GM23338 (cell line): ENCODE measurements at regions not wholly inside any gene's neighbourhood (a gene's known extent, or its start where the extent isn't known, plus 50 kb on each side); places are given as distances from the start of the nearest gene placed in this dataset.

ENCODE experiments used
- CREB1 ChIP-seq: fragments of 250-450 bp; sonication (Bioruptor Pico); IDR thresholded peaks from 2 replicates; pipeline ENCODE4 v1.5.0; 2020; ENCODE audit warnings: low read depth, mild to moderate bottlenecking, moderate library complexity
- EZH2 ChIP-seq: fragments of 200-600 bp; sonication (generic); IDR thresholded peaks from one replicate; pipeline ENCODE4 v1.8.0; 2017; ENCODE audit warnings: antibody characterized with exemption, mild to moderate bottlenecking, low read depth; ENCODE audit not compliant: unreplicated experiment
- JUNB ChIP-seq: IDR thresholded peaks from one replicate; pipeline ENCODE4 v1.6.1; 2016; ENCODE audit warnings: antibody characterized with exemption; ENCODE audit not compliant: unreplicated experiment
- NANOG ChIP-seq: IDR thresholded peaks from 2 replicates; pipeline ENCODE4 v1.6.1; 2016; ENCODE audit warnings: antibody characterized with exemption, borderline replicate concordance
- POLR2AphosphoS5 ChIP-seq: IDR thresholded peaks from 2 replicates; pipeline ENCODE4 v1.6.1; 2016; ENCODE audit warnings: antibody characterized with exemption, low read depth
- TF ChIP-seq, protein P1 (sequence below): fragments of 250-450 bp; sonication (Bioruptor Pico); IDR thresholded peaks from 2 replicates; pipeline ENCODE4 v1.5.0; 2020; ENCODE audit warnings: mild to moderate bottlenecking, moderate library complexity
- TF ChIP-seq, protein P2 (sequence below): IDR thresholded peaks from 2 replicates; pipeline ENCODE4 v1.6.1; 2016; ENCODE audit warnings: antibody characterized with exemption
- TF ChIP-seq, protein P3 (sequence below), 2 experiments: fragments of 200-600 bp in 1 of 2; sonication (generic) in 1 of 2; conservative IDR thresholded peaks; 2 replicates each; pipeline versions ENCODE4 v1.5.1 to v1.6.1; 2016 to 2017; ENCODE audit warnings: antibody characterized with exemption in 2 of 2, low read depth in 2 of 2, mild to moderate bottlenecking in 2 of 2, moderate library complexity in 1 of 2
- TF ChIP-seq, protein P4 (sequence below): IDR thresholded peaks from one replicate; pipeline ENCODE4 v1.6.1; 2018; ENCODE audit warnings: antibody characterized with exemption; ENCODE audit not compliant: unreplicated experiment

DNA sequence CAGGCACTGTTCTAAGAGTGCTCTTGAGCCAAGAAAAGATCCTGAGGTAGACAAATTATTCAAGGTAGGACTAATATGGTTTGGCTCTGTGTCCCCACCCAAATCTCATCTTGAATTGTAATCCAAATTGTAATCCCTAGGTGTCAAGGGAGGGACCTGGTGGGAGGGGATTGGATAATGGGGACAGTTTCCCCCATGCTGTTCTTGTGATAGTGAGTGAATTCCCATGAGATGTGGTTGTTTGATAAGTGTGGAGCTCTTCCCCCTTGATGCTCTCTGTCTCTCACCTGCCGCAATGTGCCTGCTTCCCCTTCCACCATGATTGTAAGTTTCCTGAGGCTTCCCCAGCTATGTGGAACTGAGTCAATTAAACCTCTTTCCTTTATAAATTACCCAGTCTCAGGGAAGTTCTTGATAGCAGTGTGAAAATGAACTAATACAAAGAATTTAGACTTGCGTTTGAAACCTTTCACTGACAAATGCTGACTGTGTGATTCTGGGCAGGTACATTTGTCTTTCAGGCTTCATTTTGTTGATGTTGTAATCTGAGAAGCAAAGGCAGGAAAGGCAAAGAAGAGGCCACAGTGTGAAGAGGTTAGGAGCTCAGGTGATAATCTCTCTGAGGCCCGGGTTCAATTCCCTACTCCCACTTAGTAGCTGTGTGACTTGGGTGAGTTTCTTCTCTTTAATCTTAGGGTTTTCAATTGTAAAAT, 115.8 kb upstream of the PAX6 start (continued):
- TF ChIP-seq, protein P1, sequence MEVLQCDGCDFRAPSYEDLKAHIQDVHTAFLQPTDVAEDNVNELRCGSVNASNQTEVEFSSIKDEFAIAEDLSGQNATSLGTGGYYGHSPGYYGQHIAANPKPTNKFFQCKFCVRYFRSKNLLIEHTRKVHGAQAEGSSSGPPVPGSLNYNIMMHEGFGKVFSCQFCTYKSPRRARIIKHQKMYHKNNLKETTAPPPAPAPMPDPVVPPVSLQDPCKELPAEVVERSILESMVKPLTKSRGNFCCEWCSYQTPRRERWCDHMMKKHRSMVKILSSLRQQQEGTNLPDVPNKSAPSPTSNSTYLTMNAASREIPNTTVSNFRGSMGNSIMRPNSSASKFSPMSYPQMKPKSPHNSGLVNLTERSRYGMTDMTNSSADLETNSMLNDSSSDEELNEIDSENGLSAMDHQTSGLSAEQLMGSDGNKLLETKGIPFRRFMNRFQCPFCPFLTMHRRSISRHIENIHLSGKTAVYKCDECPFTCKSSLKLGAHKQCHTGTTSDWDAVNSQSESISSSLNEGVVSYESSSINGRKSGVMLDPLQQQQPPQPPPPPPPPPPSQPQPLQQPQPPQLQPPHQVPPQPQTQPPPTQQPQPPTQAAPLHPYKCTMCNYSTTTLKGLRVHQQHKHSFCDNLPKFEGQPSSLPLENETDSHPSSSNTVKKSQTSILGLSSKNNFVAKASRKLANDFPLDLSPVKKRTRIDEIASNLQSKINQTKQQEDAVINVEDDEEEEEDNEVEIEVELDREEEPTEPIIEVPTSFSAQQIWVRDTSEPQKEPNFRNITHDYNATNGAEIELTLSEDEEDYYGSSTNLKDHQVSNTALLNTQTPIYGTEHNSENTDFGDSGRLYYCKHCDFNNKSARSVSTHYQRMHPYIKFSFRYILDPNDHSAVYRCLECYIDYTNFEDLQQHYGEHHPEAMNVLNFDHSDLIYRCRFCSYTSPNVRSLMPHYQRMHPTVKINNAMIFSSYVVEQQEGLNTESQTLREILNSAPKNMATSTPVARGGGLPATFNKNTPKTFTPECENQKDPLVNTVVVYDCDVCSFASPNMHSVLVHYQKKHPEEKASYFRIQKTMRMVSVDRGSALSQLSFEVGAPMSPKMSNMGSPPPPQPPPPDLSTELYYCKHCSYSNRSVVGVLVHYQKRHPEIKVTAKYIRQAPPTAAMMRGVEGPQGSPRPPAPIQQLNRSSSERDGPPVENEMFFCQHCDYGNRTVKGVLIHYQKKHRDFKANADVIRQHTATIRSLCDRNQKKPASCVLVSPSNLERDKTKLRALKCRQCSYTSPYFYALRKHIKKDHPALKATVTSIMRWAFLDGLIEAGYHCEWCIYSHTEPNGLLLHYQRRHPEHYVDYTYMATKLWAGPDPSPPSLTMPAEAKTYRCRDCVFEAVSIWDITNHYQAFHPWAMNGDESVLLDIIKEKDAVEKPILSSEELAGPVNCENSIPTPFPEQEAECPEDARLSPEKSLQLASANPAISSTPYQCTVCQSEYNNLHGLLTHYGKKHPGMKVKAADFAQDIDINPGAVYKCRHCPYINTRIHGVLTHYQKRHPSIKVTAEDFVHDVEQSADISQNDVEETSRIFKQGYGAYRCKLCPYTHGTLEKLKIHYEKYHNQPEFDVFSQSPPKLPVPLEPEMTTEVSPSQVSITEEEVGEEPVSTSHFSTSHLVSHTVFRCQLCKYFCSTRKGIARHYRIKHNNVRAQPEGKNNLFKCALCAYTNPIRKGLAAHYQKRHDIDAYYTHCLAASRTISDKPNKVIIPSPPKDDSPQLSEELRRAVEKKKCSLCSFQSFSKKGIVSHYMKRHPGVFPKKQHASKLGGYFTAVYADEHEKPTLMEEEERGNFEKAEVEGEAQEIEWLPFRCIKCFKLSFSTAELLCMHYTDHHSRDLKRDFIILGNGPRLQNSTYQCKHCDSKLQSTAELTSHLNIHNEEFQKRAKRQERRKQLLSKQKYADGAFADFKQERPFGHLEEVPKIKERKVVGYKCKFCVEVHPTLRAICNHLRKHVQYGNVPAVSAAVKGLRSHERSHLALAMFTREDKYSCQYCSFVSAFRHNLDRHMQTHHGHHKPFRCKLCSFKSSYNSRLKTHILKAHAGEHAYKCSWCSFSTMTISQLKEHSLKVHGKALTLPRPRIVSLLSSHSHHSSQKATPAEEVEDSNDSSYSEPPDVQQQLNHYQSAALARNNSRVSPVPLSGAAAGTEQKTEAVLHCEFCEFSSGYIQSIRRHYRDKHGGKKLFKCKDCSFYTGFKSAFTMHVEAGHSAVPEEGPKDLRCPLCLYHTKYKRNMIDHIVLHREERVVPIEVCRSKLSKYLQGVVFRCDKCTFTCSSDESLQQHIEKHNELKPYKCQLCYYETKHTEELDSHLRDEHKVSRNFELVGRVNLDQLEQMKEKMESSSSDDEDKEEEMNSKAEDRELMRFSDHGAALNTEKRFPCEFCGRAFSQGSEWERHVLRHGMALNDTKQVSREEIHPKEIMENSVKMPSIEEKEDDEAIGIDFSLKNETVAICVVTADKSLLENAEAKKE (CRISPR knock-in tag), result no peak
- TF ChIP-seq NANOG, result no peak
- no peak for TF ChIP-seq JUNB
- TF ChIP-seq, protein P2, sequence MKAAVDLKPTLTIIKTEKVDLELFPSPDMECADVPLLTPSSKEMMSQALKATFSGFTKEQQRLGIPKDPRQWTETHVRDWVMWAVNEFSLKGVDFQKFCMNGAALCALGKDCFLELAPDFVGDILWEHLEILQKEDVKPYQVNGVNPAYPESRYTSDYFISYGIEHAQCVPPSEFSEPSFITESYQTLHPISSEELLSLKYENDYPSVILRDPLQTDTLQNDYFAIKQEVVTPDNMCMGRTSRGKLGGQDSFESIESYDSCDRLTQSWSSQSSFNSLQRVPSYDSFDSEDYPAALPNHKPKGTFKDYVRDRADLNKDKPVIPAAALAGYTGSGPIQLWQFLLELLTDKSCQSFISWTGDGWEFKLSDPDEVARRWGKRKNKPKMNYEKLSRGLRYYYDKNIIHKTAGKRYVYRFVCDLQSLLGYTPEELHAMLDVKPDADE, result no peak
- TF ChIP-seq CREB1, result no peak
- TF ChIP-seq, protein P3, sequence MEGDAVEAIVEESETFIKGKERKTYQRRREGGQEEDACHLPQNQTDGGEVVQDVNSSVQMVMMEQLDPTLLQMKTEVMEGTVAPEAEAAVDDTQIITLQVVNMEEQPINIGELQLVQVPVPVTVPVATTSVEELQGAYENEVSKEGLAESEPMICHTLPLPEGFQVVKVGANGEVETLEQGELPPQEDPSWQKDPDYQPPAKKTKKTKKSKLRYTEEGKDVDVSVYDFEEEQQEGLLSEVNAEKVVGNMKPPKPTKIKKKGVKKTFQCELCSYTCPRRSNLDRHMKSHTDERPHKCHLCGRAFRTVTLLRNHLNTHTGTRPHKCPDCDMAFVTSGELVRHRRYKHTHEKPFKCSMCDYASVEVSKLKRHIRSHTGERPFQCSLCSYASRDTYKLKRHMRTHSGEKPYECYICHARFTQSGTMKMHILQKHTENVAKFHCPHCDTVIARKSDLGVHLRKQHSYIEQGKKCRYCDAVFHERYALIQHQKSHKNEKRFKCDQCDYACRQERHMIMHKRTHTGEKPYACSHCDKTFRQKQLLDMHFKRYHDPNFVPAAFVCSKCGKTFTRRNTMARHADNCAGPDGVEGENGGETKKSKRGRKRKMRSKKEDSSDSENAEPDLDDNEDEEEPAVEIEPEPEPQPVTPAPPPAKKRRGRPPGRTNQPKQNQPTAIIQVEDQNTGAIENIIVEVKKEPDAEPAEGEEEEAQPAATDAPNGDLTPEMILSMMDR (conservative IDR thresholded peaks at IDR 0.05; ENCODE audit: low read depth in 2 of 2), result no peak
- TF ChIP-seq EZH2, result no peak
- no peak for TF ChIP-seq POLR2AphosphoS5
- TF ChIP-seq, protein P4, sequence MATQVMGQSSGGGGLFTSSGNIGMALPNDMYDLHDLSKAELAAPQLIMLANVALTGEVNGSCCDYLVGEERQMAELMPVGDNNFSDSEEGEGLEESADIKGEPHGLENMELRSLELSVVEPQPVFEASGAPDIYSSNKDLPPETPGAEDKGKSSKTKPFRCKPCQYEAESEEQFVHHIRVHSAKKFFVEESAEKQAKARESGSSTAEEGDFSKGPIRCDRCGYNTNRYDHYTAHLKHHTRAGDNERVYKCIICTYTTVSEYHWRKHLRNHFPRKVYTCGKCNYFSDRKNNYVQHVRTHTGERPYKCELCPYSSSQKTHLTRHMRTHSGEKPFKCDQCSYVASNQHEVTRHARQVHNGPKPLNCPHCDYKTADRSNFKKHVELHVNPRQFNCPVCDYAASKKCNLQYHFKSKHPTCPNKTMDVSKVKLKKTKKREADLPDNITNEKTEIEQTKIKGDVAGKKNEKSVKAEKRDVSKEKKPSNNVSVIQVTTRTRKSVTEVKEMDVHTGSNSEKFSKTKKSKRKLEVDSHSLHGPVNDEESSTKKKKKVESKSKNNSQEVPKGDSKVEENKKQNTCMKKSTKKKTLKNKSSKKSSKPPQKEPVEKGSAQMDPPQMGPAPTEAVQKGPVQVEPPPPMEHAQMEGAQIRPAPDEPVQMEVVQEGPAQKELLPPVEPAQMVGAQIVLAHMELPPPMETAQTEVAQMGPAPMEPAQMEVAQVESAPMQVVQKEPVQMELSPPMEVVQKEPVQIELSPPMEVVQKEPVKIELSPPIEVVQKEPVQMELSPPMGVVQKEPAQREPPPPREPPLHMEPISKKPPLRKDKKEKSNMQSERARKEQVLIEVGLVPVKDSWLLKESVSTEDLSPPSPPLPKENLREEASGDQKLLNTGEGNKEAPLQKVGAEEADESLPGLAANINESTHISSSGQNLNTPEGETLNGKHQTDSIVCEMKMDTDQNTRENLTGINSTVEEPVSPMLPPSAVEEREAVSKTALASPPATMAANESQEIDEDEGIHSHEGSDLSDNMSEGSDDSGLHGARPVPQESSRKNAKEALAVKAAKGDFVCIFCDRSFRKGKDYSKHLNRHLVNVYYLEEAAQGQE, result no peak
